Gastrocnemius medialis (tissue), 4 donors: ENCODE measurements at regions not wholly inside any gene's neighbourhood (a gene's known extent, or its start where the extent isn't known, plus 50 kb on each side); places are given as distances from the start of the nearest gene placed in this dataset.

ENCODE experiments used
- POLR2A ChIP-seq, 2 donors: fragments of 450-650 bp; IDR thresholded peaks; one replicate each; pipeline ENCODE4 v1.6.1; 2017; ENCODE audit warnings: antibody characterized with exemption in 2 of 2, mild to moderate bottlenecking in 2 of 2, moderate library complexity in 2 of 2
- TF ChIP-seq, protein P1 (sequence below), 5 experiments: fragments of 450-650 bp in 3 of 5; fragments of 200-600 bp in 2 of 5; sonication (generic) in 2 of 5; IDR thresholded peaks in 4 of 5; conservative IDR thresholded peaks in 1 of 5; 1 replicate in 4 of 5; 2 replicates in 1 of 5; pipeline ENCODE4 v1.5.1; 2016 to 2019; ENCODE audit warnings: antibody characterized with exemption in 5 of 5, mild to moderate bottlenecking in 3 of 5, moderate library complexity in 3 of 5

DNA sequence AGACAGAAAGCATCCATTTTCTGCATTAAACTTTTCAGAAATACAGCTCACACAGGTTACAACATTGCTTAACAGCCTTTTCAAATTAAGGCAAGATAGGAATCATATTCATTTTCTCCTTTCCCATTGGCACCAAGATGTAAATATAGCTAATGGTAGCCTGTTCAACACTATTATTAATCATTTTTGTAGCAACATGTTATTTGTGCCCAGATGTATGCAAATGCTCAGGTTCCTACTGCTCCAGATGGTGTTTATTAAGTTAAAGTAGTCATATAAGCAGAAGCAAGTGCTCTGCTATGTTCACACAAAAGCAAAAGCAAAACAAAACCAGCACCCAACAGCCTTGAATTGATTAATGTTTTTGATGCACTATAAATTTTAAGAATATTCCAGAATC, 1110.6 kb downstream of the SLC6A15 start:
- TF ChIP-seq, protein P1, sequence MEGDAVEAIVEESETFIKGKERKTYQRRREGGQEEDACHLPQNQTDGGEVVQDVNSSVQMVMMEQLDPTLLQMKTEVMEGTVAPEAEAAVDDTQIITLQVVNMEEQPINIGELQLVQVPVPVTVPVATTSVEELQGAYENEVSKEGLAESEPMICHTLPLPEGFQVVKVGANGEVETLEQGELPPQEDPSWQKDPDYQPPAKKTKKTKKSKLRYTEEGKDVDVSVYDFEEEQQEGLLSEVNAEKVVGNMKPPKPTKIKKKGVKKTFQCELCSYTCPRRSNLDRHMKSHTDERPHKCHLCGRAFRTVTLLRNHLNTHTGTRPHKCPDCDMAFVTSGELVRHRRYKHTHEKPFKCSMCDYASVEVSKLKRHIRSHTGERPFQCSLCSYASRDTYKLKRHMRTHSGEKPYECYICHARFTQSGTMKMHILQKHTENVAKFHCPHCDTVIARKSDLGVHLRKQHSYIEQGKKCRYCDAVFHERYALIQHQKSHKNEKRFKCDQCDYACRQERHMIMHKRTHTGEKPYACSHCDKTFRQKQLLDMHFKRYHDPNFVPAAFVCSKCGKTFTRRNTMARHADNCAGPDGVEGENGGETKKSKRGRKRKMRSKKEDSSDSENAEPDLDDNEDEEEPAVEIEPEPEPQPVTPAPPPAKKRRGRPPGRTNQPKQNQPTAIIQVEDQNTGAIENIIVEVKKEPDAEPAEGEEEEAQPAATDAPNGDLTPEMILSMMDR (IDR thresholded peaks at IDR 0.05 in 4 of 5, conservative IDR thresholded peaks at IDR 0.05 in 1 of 5) = no peak
- TF ChIP-seq POLR2A (IDR thresholded peaks at IDR 0.05) = no peak
